Fibroblast of lung (primary cell): ENCODE measurements at regions not wholly inside any gene's neighbourhood (a gene's known extent, or its start where the extent isn't known, plus 50 kb on each side); places are given as distances from the start of the nearest gene placed in this dataset.

Experiments used
- EZH2 ChIP-seq: IDR thresholded peaks from 2 replicates; pipeline ENCODE4 v1.5.1; 2012; ENCODE audit warnings: low read length, control low read depth, mild to moderate bottlenecking; ENCODE audit errors: missing control alignments
- TF ChIP-seq, protein P1 (sequence below), 2 donors: IDR thresholded peaks in 1 of 2; conservative IDR thresholded peaks in 1 of 2; 1 replicate in 1 of 2; 2 replicates in 1 of 2; pipeline ENCODE4 v1.5.1; 2011 to 2012; ENCODE audit warnings: low read length in 2 of 2, control low read depth in 1 of 2, inconsistent platforms in 1 of 2, low read depth in 1 of 2, mild to moderate bottlenecking in 1 of 2

DNA sequence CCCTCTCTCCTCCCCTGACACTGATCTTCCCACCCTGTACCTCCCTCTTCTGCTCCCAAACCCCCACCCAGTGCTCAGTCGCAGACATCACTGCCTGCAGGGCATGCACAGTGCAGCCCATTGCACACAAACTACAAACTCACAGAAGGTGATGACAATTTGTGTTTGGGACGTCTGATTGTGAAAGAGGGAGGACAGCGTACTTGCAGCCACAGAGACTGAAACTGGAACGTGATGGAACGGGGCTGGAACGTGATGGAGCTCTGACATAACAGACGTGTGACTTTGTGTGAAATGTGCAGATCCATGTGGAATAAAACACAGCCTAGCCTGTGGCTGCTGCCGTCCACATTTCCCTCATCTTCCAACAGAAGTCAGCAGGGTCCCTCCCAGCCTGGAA lies 57.3 kb upstream of the CEACAM8 start:
- TF ChIP-seq, protein P1, sequence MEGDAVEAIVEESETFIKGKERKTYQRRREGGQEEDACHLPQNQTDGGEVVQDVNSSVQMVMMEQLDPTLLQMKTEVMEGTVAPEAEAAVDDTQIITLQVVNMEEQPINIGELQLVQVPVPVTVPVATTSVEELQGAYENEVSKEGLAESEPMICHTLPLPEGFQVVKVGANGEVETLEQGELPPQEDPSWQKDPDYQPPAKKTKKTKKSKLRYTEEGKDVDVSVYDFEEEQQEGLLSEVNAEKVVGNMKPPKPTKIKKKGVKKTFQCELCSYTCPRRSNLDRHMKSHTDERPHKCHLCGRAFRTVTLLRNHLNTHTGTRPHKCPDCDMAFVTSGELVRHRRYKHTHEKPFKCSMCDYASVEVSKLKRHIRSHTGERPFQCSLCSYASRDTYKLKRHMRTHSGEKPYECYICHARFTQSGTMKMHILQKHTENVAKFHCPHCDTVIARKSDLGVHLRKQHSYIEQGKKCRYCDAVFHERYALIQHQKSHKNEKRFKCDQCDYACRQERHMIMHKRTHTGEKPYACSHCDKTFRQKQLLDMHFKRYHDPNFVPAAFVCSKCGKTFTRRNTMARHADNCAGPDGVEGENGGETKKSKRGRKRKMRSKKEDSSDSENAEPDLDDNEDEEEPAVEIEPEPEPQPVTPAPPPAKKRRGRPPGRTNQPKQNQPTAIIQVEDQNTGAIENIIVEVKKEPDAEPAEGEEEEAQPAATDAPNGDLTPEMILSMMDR (conservative IDR thresholded peaks at IDR 0.05 in 1 of 2, IDR thresholded peaks at IDR 0.05 in 1 of 2; ENCODE audit: low read depth in 1 of 2, low read length in 2 of 2) = no peak
- TF ChIP-seq EZH2 = no peak
